GM10266 (cell line): ENCODE measurements at regions not wholly inside any gene's neighbourhood (a gene's known extent, or its start where the extent isn't known, plus 50 kb on each side); places are given as distances from the start of the nearest gene placed in this dataset.

Source experiments
- DNase-seq: peaks from one replicate; pipeline ENCODE4 v3.0.0; 2012; ENCODE audit errors: extremely low spot score
- TF ChIP-seq, protein P1 (sequence below): IDR thresholded peaks from 2 replicates; pipeline ENCODE4 v1.5.1; 2012; ENCODE audit warnings: mild to moderate bottlenecking, low read depth; ENCODE audit not compliant: control insufficient read depth, insufficient read depth; ENCODE audit errors: missing control alignments

DNA sequence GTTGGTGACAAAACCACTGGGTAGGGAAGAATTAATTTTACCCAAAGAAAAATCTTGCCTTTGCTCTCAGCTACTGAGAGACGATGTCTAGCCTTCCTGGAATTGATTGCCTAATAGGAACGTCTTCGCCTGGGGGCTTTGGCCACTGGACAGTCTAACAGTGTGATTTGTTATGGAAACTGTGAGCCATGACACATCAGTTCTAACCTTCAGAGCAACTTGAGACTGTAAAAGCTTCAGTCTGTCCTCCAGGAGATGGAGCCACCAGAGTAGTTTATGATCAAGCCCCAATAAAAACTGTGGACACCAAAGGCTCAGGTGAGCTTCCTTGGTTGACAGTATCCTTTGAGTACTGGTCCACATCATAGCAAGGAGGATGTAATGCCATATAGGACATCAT lies 235.8 kb upstream of the TMCO5A start:
- TF ChIP-seq, protein P1, sequence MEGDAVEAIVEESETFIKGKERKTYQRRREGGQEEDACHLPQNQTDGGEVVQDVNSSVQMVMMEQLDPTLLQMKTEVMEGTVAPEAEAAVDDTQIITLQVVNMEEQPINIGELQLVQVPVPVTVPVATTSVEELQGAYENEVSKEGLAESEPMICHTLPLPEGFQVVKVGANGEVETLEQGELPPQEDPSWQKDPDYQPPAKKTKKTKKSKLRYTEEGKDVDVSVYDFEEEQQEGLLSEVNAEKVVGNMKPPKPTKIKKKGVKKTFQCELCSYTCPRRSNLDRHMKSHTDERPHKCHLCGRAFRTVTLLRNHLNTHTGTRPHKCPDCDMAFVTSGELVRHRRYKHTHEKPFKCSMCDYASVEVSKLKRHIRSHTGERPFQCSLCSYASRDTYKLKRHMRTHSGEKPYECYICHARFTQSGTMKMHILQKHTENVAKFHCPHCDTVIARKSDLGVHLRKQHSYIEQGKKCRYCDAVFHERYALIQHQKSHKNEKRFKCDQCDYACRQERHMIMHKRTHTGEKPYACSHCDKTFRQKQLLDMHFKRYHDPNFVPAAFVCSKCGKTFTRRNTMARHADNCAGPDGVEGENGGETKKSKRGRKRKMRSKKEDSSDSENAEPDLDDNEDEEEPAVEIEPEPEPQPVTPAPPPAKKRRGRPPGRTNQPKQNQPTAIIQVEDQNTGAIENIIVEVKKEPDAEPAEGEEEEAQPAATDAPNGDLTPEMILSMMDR = no peak
- DNase-seq = no peak

DNA sequence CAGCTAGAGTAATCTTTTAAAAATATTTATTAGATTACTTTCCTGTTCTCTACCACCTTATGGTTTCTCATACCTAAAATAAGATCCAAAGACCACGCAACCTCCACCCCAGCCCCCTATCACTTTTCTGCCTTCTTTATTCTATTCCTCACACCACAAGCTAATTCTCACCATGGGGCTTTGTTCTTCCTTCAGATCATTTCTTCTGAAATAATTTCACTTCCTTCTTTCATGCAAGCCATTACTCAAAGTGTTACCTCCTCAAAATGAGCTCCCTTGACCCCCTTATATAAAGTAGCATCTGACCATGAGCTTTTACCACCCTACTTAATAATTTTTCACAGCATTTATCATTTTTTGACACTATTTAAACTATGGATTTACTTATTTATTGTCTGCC lies 233.2 kb upstream of the TMCO5A start:
- DNase-seq = no peak
- TF ChIP-seq, protein P1 = no peak

GRCh38 chr15:37709669-37710068 lies 224.8 kb upstream of the TMCO5A start:
- DNase-seq = no peak
- TF ChIP-seq, protein P1 = no peak

GRCh38 chr15:37715101-37715500 lies 219.3 kb upstream of the TMCO5A start:
- no peak for DNase-seq
- TF ChIP-seq, protein P1 = no peak

GRCh38 chr15:37720267-37720666 lies 214.2 kb upstream of the TMCO5A start:
- TF ChIP-seq, protein P1 = no peak
- no peak for DNase-seq

GRCh38 chr15:37731146-37731746 lies 203.2 kb upstream of the TMCO5A start:
- TF ChIP-seq, protein P1 = no peak
- no peak for DNase-seq

DNA sequence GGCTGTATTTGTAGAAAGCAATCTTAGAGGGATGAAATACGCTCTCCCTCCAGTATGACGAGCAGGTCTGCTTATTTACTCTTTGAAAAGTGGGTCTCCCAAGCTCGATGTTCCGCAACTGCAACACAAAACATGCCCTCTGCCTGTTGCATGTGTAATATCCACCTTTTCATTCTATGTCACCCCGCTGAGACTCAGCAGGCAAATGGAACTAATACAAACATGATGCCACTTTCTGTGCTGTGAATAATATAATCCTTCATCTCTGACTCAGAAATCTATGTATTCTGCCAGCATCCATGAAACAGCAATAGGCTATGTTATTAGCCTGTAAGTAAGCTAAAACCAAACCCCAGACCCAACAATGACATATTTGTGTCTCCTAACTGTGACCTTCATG lies 200.8 kb upstream of the TMCO5A start:
- TF ChIP-seq, protein P1 = no peak
- DNase-seq = no peak
